Upper lobe of right lung (tissue), 1 donor: ENCODE measurements at regions not wholly inside any gene's neighbourhood (a gene's known extent, or its start where the extent isn't known, plus 50 kb on each side); places are given as distances from the start of the nearest gene placed in this dataset.
"Not testable (repeated sequence)": the region's sequence is repeated elsewhere in the genome, so short reads cannot be mapped to it uniquely, and the experiment has no call there.

Experiments
- ATAC-seq: fragments of 200-7000 bp; cut with Tn5 transposase; one replicate; pipeline ENCODE4 v1.9.1; 2020; ENCODE audit warnings: mild to moderate bottlenecking, moderate library complexity
- DNase-seq: peaks from one replicate; pipeline ENCODE4 v3.0.0-alpha.2; 2020
- H3K27ac ChIP-seq: fragments of 200-600 bp; one replicate; pipeline ENCODE4 v1.8.0; 2022
- H3K27me3 ChIP-seq: fragments of 200-600 bp; one replicate; pipeline ENCODE4 v1.8.0; 2022; ENCODE audit warnings: mild to moderate bottlenecking
- H3K36me3 ChIP-seq: fragments of 200-600 bp; one replicate; pipeline ENCODE4 v1.8.0; 2022
- H3K4me1 ChIP-seq: fragments of 200-600 bp; one replicate; pipeline ENCODE4 v1.8.0; 2022
- H3K4me3 ChIP-seq: fragments of 200-600 bp; one replicate; pipeline ENCODE4 v1.8.0; 2022; ENCODE audit warnings: mild to moderate bottlenecking
- H3K9me3 ChIP-seq: fragments of 200-600 bp; one replicate; pipeline ENCODE4 v1.8.0; 2022
- intact Hi-C: fragments of 100-400 bp; cut with DNase I; formaldehyde crosslinking; loops from one replicate; pipeline ENCODE4 v1.11.0; 2022
- TF ChIP-seq, protein P1 (sequence below): fragments of 200-600 bp; IDR thresholded peaks from one replicate; pipeline ENCODE4 v1.8.0; 2022; ENCODE audit warnings: antibody characterized with exemption
- donor health status: DM: no; HTN: yes; CAD: no; lungs with severe emphysema.

DNA sequence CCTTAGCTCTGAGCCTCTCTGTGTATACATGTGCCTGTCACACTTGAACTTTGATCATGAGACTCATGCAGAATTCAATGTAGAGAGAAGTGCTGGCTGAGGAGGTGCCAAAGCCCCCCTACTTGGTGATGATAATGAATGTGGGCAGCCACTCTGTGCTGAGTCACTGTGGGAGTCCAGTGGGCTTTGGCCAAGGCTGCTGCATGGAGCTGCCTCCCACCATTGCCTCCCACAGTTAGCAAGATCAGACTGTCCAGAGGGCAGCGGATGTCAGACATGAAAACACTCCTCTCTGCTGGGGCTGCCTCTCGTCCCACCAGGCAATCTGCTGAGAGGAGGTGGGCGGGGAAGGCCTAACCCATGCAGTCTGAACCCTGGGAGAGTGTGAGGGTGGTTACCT lies 180.3 kb downstream of the SH2D4B start:
- Histone ChIP-seq H3K4me3 (no peak overlapping the region), H3K36me3 (no peaks in the 10 kb centered on the region), H3K4me1 (no peaks in the 10 kb centered on the region), H3K27ac (no peak overlapping the region), H3K9me3 (no peaks in the 10 kb centered on the region), H3K27me3 (no peaks in the 10 kb centered on the region)
- ATAC-seq (no peak), DNase-seq (no peak)
- intact Hi-C loops, result no loop called here
- TF ChIP-seq, protein P1, sequence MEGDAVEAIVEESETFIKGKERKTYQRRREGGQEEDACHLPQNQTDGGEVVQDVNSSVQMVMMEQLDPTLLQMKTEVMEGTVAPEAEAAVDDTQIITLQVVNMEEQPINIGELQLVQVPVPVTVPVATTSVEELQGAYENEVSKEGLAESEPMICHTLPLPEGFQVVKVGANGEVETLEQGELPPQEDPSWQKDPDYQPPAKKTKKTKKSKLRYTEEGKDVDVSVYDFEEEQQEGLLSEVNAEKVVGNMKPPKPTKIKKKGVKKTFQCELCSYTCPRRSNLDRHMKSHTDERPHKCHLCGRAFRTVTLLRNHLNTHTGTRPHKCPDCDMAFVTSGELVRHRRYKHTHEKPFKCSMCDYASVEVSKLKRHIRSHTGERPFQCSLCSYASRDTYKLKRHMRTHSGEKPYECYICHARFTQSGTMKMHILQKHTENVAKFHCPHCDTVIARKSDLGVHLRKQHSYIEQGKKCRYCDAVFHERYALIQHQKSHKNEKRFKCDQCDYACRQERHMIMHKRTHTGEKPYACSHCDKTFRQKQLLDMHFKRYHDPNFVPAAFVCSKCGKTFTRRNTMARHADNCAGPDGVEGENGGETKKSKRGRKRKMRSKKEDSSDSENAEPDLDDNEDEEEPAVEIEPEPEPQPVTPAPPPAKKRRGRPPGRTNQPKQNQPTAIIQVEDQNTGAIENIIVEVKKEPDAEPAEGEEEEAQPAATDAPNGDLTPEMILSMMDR, result no peak

DNA sequence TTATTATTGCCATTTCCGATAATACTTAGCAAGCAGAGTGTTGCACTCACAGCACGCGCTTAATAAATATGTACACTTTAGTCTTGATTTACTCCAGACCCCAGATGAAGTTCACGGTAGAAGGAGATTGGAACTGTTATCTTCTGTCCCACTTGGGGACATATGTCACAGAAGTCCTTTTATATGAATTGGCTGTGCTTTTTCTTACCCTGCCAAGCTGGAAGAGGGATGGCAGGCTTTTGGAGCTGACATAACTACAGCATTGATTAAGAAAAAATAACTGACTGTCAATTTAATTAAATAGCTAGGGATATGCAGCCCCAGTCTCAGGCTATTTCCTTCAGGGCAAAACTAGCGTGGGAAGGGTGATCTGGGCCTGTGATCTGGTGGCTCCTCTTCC lies 182.2 kb downstream of the SH2D4B start:
- no peak overlapping the region for H3K27ac ChIP-seq
- no peaks in the 10 kb centered on the region for H3K4me1 ChIP-seq
- H3K36me3 ChIP-seq, result no peaks in the 10 kb centered on the region
- no peak for ATAC-seq
- TF ChIP-seq, protein P1, result no peak
- no peaks in the 10 kb centered on the region for H3K27me3 ChIP-seq
- H3K9me3 ChIP-seq, result no peaks in the 10 kb centered on the region
- intact Hi-C loops, result no loop called here
- no peak overlapping the region for H3K4me3 ChIP-seq
- no peak for DNase-seq

DNA sequence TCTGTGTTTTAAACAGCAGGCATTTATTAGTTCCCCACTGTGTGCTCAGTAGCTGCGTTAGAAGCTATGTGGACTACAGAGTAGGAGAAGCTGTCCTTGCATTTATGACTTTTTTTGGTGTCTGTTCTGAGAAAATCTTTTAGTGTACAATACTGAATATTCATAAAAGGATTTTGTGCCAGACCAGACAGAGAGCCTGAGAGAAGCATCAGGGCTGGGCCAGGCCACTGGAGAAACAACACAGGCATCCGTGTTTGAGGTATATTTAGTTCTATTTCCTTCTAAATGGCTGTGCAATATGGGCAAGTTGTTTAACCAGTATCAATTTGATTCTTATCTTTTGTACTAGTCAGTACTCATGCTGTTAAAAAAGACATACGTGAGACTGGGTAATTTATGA lies 182.8 kb downstream of the SH2D4B start:
- H3K4me1 ChIP-seq, result no peaks in the 10 kb centered on the region
- intact Hi-C loops, result no loop called here

DNA sequence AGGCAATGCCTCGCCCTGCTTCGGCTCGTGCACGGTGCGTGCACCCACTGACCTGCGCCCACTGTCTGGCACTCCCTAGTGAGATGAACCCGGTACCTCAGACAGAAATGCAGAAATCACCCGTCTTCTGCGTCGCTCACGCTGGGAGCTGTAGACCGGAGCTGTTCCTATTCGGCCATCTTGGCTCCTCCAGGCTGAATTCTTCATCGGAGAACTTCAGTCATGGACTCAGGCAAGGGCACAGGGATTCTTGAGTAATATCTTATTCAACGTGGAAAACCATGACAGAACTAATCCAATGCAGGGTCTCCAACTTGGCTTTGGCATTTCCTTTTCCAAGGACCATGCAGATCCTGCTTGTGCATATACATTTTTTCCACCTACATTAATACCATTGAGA lies 190.7 kb downstream of the SH2D4B start:
- H3K36me3 ChIP-seq, H3K9me3 ChIP-seq, H3K4me1 ChIP-seq, H3K27me3 ChIP-seq, ATAC-seq, intact Hi-C loops, H3K4me3 ChIP-seq, H3K27ac ChIP-seq, DNase-seq: not testable (repeated sequence)

More for the DNA sequence above, 182.8 kb downstream of the SH2D4B start:
- H3K27ac ChIP-seq, result no peak overlapping the region
- no peaks in the 10 kb centered on the region for H3K27me3 ChIP-seq
- no peak for DNase-seq
- TF ChIP-seq, protein P1, result no peak
- no peak overlapping the region for H3K4me3 ChIP-seq
- no peaks in the 10 kb centered on the region for H3K9me3 ChIP-seq
- no peaks in the 10 kb centered on the region for H3K36me3 ChIP-seq
- ATAC-seq, result no peak

DNA sequence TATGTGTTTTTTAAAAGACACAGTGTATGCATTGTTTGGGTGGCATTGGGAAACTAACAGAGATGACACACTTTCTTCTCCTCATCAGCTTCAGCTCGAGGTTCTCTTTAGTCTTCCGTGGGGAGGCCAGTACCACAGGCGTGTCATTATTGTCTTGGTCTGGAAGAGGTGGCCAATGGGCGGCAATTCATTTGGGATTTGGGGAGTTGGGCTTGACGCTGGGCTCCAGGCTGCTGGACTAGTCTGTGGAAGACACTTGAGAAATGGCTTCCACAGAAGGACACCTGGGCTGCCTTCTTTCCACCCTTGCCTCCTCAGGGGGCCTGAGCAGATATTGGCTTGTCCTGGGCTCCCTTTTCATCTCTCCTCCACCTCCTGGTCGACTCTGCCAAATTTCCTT lies 192.2 kb downstream of the SH2D4B start:
- Histone ChIP-seq H3K4me1 (no peaks in the 10 kb centered on the region), H3K27me3 (no peaks in the 10 kb centered on the region), H3K27ac (no peak overlapping the region), H3K36me3 (no peaks in the 10 kb centered on the region), H3K9me3 (no peaks in the 10 kb centered on the region), H3K4me3 (no peak overlapping the region)
- no peak for DNase-seq
- intact Hi-C loops, result no loop called here
- TF ChIP-seq, protein P1, result no peak
- ATAC-seq, result no peak

DNA sequence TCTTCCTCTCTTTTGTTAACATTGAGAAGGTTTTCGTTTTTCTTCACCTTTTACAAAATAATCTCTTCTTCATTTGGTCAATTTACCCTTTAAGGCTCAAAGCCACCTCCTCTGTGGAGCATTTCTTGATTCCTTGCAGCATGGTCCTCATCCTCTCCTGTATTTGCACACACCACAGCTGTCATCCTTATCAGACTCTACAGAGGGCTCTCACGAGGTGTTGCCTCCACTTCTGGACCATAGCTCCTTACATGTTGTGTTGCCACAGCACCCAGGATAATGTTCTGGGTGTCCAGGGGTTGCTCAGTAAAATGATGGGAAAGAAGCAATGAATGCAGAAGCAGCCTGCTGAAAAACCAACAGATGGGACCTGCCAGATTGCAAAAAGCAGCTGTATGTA lies 192.8 kb downstream of the SH2D4B start:
- intact Hi-C loops, result no loop called here
- TF ChIP-seq, protein P1, result no peak
- H3K27ac ChIP-seq, result no peak overlapping the region

More for the DNA sequence above, 192.8 kb downstream of the SH2D4B start:
- Histone ChIP-seq H3K27me3 (no peaks in the 10 kb centered on the region), H3K36me3 (no peaks in the 10 kb centered on the region), H3K4me1 (no peaks in the 10 kb centered on the region), H3K9me3 (no peaks in the 10 kb centered on the region), H3K4me3 (no peak overlapping the region)
- ATAC-seq (no peak), DNase-seq (no peak)
